Panc1 (cell line): ENCODE measurements at regions not wholly inside any gene's neighbourhood (a gene's known extent, or its start where the extent isn't known, plus 50 kb on each side); places are given as distances from the start of the nearest gene placed in this dataset.

Experiments used
- CTCF ChIP-seq: fragments of 450-650 bp; IDR thresholded peaks from 2 replicates; pipeline ENCODE4 v1.5.1; 2017; ENCODE audit warnings: mild to moderate bottlenecking
- POLR2AphosphoS5 ChIP-seq: IDR thresholded peaks from 2 replicates; pipeline ENCODE4 v1.6.1; 2012; ENCODE audit warnings: mild to moderate bottlenecking, low read depth, low read length, moderate library complexity
- SIN3A ChIP-seq: IDR thresholded peaks from 2 replicates; pipeline ENCODE4 v1.6.1; 2012; ENCODE audit warnings: low read depth, mild to moderate bottlenecking, low read length, moderate library complexity, borderline replicate concordance; ENCODE audit not compliant: insufficient read depth

- TF ChIP-seq POLR2AphosphoS5 = no peak
- no peak for TF ChIP-seq CTCF
- no peak for TF ChIP-seq SIN3A
These were observed 93.3 kb upstream of the LINC01488 start for GRCh38 chr11:69388210-69388609.
